ENCODE measurements at regions not wholly inside any gene's neighbourhood (a gene's known extent, or its start where the extent isn't known, plus 50 kb on each side); places are given as distances from the start of the nearest gene placed in this dataset.

GRCh38 chr2:146457221-146457620 lies 1387.6 kb upstream of the ACVR2A start (continued):
- TF ChIP-seq ZNF561 (tag by site-specific recombination; IDR thresholded peaks at IDR 0.05; ENCODE audit: borderline replicate concordance) (no peak), ZNF701 (tag by site-specific recombination; IDR thresholded peaks at IDR 0.05) (no peak), ZNF426 (tag by site-specific recombination; IDR thresholded peaks at IDR 0.05) (no peak), ZNF280C (tag by site-specific recombination; IDR thresholded peaks at IDR 0.05) (no peak)

- H3K4me3 ChIP-seq (ENCODE audit: low read depth, low read length) = no peak overlapping the region
- H3K9me3 ChIP-seq (ENCODE audit: control insufficient read depth, insufficient read depth, low read depth, low read length) = no peaks in the 10 kb centered on the region
- TF ChIP-seq, protein P1, sequence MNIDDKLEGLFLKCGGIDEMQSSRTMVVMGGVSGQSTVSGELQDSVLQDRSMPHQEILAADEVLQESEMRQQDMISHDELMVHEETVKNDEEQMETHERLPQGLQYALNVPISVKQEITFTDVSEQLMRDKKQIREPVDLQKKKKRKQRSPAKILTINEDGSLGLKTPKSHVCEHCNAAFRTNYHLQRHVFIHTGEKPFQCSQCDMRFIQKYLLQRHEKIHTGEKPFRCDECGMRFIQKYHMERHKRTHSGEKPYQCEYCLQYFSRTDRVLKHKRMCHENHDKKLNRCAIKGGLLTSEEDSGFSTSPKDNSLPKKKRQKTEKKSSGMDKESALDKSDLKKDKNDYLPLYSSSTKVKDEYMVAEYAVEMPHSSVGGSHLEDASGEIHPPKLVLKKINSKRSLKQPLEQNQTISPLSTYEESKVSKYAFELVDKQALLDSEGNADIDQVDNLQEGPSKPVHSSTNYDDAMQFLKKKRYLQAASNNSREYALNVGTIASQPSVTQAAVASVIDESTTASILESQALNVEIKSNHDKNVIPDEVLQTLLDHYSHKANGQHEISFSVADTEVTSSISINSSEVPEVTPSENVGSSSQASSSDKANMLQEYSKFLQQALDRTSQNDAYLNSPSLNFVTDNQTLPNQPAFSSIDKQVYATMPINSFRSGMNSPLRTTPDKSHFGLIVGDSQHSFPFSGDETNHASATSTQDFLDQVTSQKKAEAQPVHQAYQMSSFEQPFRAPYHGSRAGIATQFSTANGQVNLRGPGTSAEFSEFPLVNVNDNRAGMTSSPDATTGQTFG (tag by site-specific recombination; IDR thresholded peaks at IDR 0.05; ENCODE audit: borderline replicate concordance) = no peak
- TF ChIP-seq ZNF302 (tag by site-specific recombination; IDR thresholded peaks at IDR 0.05; ENCODE audit: low read depth) (no peak), YY1 (tag by site-specific recombination; IDR thresholded peaks at IDR 0.05) (no peak), ZNF324 (tag by site-specific recombination; IDR thresholded peaks at IDR 0.05) (no peak), ZSCAN23 (tag by site-specific recombination; IDR thresholded peaks at IDR 0.05) (no peak), ZNF221 (tag by site-specific recombination; IDR thresholded peaks at IDR 0.05; ENCODE audit: borderline replicate concordance) (no peak), ZNF585B (tag by site-specific recombination; IDR thresholded peaks at IDR 0.05) (no peak), ZSCAN30 (tag by site-specific recombination; IDR thresholded peaks at IDR 0.05) (no peak), ZFP37 (tag by site-specific recombination; IDR thresholded peaks at IDR 0.05) (no peak), ZNF777 (tag by site-specific recombination; IDR thresholded peaks at IDR 0.05; ENCODE audit: borderline replicate concordance) (no peak), ZNF555 (tag by site-specific recombination; conservative IDR thresholded peaks at IDR 0.05) (no peak), ZEB2 (tag by site-specific recombination; IDR thresholded peaks at IDR 0.05) (no peak), ZNF214 (tag by site-specific recombination; IDR thresholded peaks at IDR 0.05; ENCODE audit: borderline replicate concordance) (no peak), ZNF701 (tag by site-specific recombination; IDR thresholded peaks at IDR 0.05) (no peak)
- H3K27ac ChIP-seq (ENCODE audit: extremely low read depth, low read depth, low read length) = no peak overlapping the region
- ChIA-PET CTCF (no interaction called here), POLR2A (no interaction called here)
- no peaks in the 10 kb centered on the region for H3K36me3 ChIP-seq (ENCODE audit: control insufficient read depth in 2 of 2, insufficient read depth in 1 of 2, low read length in 2 of 2)
- no peaks in the 10 kb centered on the region for H3K4me1 ChIP-seq (ENCODE audit: control insufficient read depth, insufficient read depth, low read length)
Observed at GRCh38 chr2:146455325-146455724, 1389.5 kb upstream of the ACVR2A start.

GRCh38 chr2:146451972-146452371 lies 1392.9 kb upstream of the ACVR2A start:
- Histone ChIP-seq H3K4me3 (ENCODE audit: low read depth, low read length) (no peak overlapping the region), H3K27ac (ENCODE audit: extremely low read depth, low read depth, low read length) (no peak overlapping the region), H3K4me1 (ENCODE audit: control insufficient read depth, insufficient read depth, low read length) (no peaks in the 10 kb centered on the region), H3K9me3 (ENCODE audit: control insufficient read depth, insufficient read depth, low read depth, low read length) (no peaks in the 10 kb centered on the region), H3K36me3 (ENCODE audit: control insufficient read depth in 2 of 2, insufficient read depth in 1 of 2, low read length in 2 of 2) (no peaks in the 10 kb centered on the region)
- CTCF ChIA-PET = no interaction called here
- POLR2A ChIA-PET = no interaction called here
- TF ChIP-seq, protein P2, sequence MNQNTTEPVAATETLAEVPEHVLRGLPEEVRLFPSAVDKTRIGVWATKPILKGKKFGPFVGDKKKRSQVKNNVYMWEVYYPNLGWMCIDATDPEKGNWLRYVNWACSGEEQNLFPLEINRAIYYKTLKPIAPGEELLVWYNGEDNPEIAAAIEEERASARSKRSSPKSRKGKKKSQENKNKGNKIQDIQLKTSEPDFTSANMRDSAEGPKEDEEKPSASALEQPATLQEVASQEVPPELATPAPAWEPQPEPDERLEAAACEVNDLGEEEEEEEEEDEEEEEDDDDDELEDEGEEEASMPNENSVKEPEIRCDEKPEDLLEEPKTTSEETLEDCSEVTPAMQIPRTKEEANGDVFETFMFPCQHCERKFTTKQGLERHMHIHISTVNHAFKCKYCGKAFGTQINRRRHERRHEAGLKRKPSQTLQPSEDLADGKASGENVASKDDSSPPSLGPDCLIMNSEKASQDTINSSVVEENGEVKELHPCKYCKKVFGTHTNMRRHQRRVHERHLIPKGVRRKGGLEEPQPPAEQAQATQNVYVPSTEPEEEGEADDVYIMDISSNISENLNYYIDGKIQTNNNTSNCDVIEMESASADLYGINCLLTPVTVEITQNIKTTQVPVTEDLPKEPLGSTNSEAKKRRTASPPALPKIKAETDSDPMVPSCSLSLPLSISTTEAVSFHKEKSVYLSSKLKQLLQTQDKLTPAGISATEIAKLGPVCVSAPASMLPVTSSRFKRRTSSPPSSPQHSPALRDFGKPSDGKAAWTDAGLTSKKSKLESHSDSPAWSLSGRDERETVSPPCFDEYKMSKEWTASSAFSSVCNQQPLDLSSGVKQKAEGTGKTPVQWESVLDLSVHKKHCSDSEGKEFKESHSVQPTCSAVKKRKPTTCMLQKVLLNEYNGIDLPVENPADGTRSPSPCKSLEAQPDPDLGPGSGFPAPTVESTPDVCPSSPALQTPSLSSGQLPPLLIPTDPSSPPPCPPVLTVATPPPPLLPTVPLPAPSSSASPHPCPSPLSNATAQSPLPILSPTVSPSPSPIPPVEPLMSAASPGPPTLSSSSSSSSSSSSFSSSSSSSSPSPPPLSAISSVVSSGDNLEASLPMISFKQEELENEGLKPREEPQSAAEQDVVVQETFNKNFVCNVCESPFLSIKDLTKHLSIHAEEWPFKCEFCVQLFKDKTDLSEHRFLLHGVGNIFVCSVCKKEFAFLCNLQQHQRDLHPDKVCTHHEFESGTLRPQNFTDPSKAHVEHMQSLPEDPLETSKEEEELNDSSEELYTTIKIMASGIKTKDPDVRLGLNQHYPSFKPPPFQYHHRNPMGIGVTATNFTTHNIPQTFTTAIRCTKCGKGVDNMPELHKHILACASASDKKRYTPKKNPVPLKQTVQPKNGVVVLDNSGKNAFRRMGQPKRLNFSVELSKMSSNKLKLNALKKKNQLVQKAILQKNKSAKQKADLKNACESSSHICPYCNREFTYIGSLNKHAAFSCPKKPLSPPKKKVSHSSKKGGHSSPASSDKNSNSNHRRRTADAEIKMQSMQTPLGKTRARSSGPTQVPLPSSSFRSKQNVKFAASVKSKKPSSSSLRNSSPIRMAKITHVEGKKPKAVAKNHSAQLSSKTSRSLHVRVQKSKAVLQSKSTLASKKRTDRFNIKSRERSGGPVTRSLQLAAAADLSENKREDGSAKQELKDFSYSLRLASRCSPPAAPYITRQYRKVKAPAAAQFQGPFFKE (tag by site-specific recombination; IDR thresholded peaks at IDR 0.05; ENCODE audit: borderline replicate concordance) = no peak
- TF ChIP-seq ZNF830 (tag by site-specific recombination; IDR thresholded peaks at IDR 0.05; ENCODE audit: low read depth) (no peak), ZNF2 (tag by site-specific recombination; IDR thresholded peaks at IDR 0.05) (no peak), ZNF596 (tag by site-specific recombination; IDR thresholded peaks at IDR 0.05) (no peak), ZNF843 (tag by site-specific recombination; IDR thresholded peaks at IDR 0.05) (no peak)

Data from HEK293 (cell line).